Endothelial cell (in vitro differentiated cells): ENCODE measurements at regions not wholly inside any gene's neighbourhood (a gene's known extent, or its start where the extent isn't known, plus 50 kb on each side); places are given as distances from the start of the nearest gene placed in this dataset.

ENCODE experiments used
- DNase-seq: peaks from one replicate; pipeline ENCODE4 v3.0.0; 2021; ENCODE audit warnings: low spot score
- H3K27ac Mint-ChIP-seq: one replicate; pipeline ENCODE4 v1.8.0; 2021; ENCODE audit warnings: mixed read lengths, inconsistent platforms; ENCODE audit not compliant: unreplicated experiment
- H3K27me3 Mint-ChIP-seq: one replicate; pipeline ENCODE4 v1.8.0; 2021; ENCODE audit warnings: mild to moderate bottlenecking, moderate library complexity, mixed read lengths, inconsistent platforms; ENCODE audit not compliant: unreplicated experiment
- H3K36me3 Mint-ChIP-seq: one replicate; pipeline ENCODE4 v1.8.0; 2021; ENCODE audit warnings: mild to moderate bottlenecking, low read depth, mixed read lengths, inconsistent platforms; ENCODE audit not compliant: unreplicated experiment
- H3K4me1 Mint-ChIP-seq: one replicate; pipeline ENCODE4 v1.8.0; 2021; ENCODE audit warnings: mild to moderate bottlenecking, mixed read lengths, inconsistent platforms; ENCODE audit not compliant: unreplicated experiment
- H3K4me3 Mint-ChIP-seq: one replicate; pipeline ENCODE4 v1.8.0; 2021; ENCODE audit warnings: mild to moderate bottlenecking, mixed read lengths, inconsistent platforms; ENCODE audit not compliant: unreplicated experiment
- H3K9me3 Mint-ChIP-seq: one replicate; pipeline ENCODE4 v1.8.0; 2021; ENCODE audit warnings: mixed read lengths, inconsistent platforms; ENCODE audit not compliant: unreplicated experiment
- CTCF ChIP-seq: fragments of 200-600 bp; sonication (generic); IDR thresholded peaks from one replicate; pipeline ENCODE4 v1.5.0; 2021; ENCODE audit warnings: antibody characterized with exemption; ENCODE audit not compliant: unreplicated experiment

- Mint-ChIP-seq H3K4me1 (no peaks in the 10 kb centered on the region), H3K4me3 (no peak overlapping the region), H3K36me3 (no peaks in the 10 kb centered on the region), H3K27ac (no peak overlapping the region), H3K27me3 (no peaks in the 10 kb centered on the region), H3K9me3 (no peaks in the 10 kb centered on the region)
- no peak for TF ChIP-seq CTCF
- DNase-seq, result no peak
These were observed 163.6 kb upstream of the PHYHIPL start for GRCh38 chr10:59012839-59013238.

GRCh38 chr10:59016043-59016442 is 160.4 kb upstream of the PHYHIPL start:
- Mint-ChIP-seq H3K9me3 (no peaks in the 10 kb centered on the region), H3K36me3 (no peaks in the 10 kb centered on the region), H3K27me3 (no peaks in the 10 kb centered on the region), H3K27ac (no peak overlapping the region), H3K4me3 (no peak overlapping the region), H3K4me1 (no peaks in the 10 kb centered on the region)
- no peak for DNase-seq
- no peak for TF ChIP-seq CTCF

GRCh38 chr10:59018977-59019376 is 157.5 kb upstream of the PHYHIPL start:
- TF ChIP-seq CTCF, result no peak
- H3K4me3 Mint-ChIP-seq, result no peak overlapping the region
- H3K36me3 Mint-ChIP-seq, result no peaks in the 10 kb centered on the region
- H3K27me3 Mint-ChIP-seq, result no peaks in the 10 kb centered on the region
- H3K4me1 Mint-ChIP-seq, result no peaks in the 10 kb centered on the region
- H3K27ac Mint-ChIP-seq, result no peak overlapping the region
- DNase-seq, result no peak
- no peaks in the 10 kb centered on the region for H3K9me3 Mint-ChIP-seq

GRCh38 chr10:59019603-59020002 is 156.8 kb upstream of the PHYHIPL start:
- no peak for TF ChIP-seq CTCF
- H3K36me3 Mint-ChIP-seq, result no peaks in the 10 kb centered on the region
- no peaks in the 10 kb centered on the region for H3K4me1 Mint-ChIP-seq
- DNase-seq, result no peak
- H3K9me3 Mint-ChIP-seq, result no peaks in the 10 kb centered on the region
- no peak overlapping the region for H3K4me3 Mint-ChIP-seq
- H3K27ac Mint-ChIP-seq, result no peak overlapping the region
- H3K27me3 Mint-ChIP-seq, result no peaks in the 10 kb centered on the region

- DNase-seq, result no peak
- Mint-ChIP-seq H3K4me1 (no peaks in the 10 kb centered on the region), H3K27ac (no peak overlapping the region), H3K4me3 (no peak overlapping the region), H3K36me3 (no peaks in the 10 kb centered on the region), H3K9me3 (no peaks in the 10 kb centered on the region), H3K27me3 (no peaks in the 10 kb centered on the region)
- TF ChIP-seq CTCF, result no peak
These were observed 155.9 kb upstream of the PHYHIPL start for GRCh38 chr10:59020502-59020901.
